AG09319 (cell line): ENCODE measurements at regions not wholly inside any gene's neighbourhood (a gene's known extent, or its start where the extent isn't known, plus 50 kb on each side); places are given as distances from the start of the nearest gene placed in this dataset.
"Not testable (repeated sequence)": the region's sequence is repeated elsewhere in the genome, so short reads cannot be mapped to it uniquely, and the experiment has no call there.

Experiments used
- DNase-seq: peaks from one replicate; pipeline ENCODE4 v3.0.0-alpha.2; 2010; ENCODE audit warnings: low read depth; ENCODE audit errors: extremely low read depth
- TF ChIP-seq, protein P1 (sequence below): IDR thresholded peaks from 2 replicates; pipeline ENCODE4 v1.5.1; 2011; ENCODE audit warnings: low read depth, mild to moderate bottlenecking, inconsistent platforms, low read length, moderate library complexity

DNA sequence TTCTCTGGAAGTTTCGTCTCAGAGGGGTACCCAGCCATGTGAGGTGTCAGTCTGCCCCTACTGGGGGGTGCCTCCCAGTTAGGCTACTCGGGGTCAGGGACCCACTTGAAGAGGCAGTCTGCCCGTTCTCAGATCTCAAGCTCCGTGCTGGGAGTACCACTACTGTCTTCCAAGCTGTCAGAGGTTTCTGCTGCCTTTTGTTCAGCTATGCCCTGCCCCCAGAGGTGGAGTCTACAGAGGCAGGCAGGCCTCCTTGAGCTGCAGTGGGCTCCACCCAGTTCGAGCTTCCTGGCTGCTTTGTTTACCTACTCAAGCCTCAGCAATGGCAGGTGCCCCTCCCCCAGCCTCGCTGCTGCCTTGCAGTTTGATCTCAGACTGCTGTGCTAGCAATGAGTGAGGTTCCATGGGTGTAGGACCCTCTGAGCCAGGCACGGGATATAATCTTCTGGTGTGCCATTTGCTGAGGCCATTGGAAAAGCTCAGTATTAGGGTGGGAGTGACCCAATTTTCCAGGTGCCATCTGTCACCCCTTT is 71.0 kb upstream of the SH3GLB1 start:
- not testable (repeated sequence) for DNase-seq

GRCh38 chr1:86633921-86634320 is 70.5 kb upstream of the SH3GLB1 start:
- TF ChIP-seq, protein P1, sequence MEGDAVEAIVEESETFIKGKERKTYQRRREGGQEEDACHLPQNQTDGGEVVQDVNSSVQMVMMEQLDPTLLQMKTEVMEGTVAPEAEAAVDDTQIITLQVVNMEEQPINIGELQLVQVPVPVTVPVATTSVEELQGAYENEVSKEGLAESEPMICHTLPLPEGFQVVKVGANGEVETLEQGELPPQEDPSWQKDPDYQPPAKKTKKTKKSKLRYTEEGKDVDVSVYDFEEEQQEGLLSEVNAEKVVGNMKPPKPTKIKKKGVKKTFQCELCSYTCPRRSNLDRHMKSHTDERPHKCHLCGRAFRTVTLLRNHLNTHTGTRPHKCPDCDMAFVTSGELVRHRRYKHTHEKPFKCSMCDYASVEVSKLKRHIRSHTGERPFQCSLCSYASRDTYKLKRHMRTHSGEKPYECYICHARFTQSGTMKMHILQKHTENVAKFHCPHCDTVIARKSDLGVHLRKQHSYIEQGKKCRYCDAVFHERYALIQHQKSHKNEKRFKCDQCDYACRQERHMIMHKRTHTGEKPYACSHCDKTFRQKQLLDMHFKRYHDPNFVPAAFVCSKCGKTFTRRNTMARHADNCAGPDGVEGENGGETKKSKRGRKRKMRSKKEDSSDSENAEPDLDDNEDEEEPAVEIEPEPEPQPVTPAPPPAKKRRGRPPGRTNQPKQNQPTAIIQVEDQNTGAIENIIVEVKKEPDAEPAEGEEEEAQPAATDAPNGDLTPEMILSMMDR = no peak
- no peak for DNase-seq

DNA sequence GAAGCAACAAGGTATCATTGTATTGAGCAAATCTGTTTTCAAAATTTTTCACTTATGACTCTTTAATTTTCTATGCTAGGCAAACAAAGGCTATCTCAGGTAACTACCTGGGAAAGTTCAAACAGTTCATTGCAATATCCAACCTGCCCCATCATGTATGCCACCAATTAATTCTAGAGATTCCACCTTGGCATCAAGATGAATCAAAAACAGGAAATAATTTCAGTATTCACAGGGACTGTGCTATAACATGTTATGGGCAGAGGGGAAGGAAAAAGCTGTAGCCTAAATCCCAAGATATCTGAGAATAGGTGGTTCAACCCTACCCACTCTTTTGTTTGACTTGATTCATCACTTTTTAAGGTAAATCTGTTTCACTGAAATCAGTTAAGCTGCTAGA is 67.5 kb upstream of the SH3GLB1 start:
- TF ChIP-seq, protein P1 = no peak
- no peak for DNase-seq

DNA sequence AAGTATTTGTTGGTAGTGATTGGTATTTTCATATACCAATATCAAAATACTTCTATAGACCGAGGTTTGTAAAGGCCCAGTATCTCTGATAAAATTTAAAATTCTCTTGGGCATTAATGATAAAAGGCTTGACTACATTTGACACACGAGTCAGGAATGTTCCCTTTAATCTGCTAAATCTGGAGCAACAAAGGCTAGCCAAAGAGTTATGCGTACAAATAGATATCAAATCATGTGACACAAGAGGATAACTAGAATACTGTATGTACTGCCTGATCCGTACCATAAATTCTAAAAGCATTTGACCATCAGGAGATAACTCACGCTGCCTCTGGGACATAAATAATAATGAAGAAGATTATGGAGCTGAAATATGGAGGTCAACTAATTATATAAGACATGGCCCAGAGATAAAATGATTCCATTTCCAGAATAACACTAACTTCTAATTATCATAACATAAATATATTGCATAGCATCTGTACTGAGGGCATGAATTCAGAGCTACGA is 64.2 kb upstream of the SH3GLB1 start:
- TF ChIP-seq, protein P1 = no peak
- DNase-seq = no peak

GRCh38 chr1:86641318-86641717 is 63.1 kb upstream of the SH3GLB1 start:
- TF ChIP-seq, protein P1 = no peak

DNA sequence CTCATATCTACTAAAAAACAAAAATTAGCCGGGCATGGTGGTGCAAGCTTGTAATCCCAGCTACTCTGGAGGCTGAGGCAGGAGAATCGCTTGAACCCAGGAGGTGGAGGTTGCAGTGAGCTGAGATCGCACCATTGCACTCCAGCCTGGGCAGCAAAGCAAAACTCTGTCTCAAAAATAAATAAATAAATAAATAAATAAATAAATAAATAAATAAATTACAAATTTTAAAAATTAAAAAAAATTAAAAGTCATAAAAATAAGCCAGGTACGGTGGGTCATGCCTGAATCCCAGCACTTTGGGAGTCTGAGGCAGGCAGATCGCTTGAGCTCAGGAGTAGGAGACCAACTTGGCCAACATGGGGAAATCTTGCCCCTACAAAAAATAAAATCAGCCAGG is 59.7 kb upstream of the SH3GLB1 start:
- DNase-seq = not testable (repeated sequence)

More at GRCh38 chr1:86641318-86641717, 63.1 kb upstream of the SH3GLB1 start:
- DNase-seq = no peak

- DNase-seq = no peak
- TF ChIP-seq, protein P1 = no peak
Observed at GRCh38 chr1:86645851-86646250, 58.5 kb upstream of the SH3GLB1 start.

DNA sequence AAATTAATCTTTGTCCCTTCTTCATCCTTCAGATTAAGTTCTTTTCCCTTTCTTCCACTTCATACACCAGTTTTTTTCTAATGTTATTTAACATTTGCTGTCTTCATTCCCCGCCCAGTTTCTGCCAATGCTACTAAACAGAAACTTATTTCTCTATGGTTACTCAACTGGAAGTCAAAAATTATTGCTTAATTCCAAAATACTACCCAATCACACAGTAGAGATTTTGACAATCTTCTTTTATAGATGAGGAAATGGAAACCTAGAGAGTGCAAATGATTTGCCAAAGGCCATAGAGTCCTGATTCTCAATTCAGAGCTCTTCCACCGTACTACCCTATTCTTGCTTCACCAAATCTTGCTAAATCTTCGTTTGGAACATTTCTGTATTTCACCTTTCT is 58.1 kb upstream of the SH3GLB1 start:
- TF ChIP-seq, protein P1 = no peak
- DNase-seq = no peak
